NCI-H1694 treated with DMSO at 0.1 percent for 48 hours (cell line): ENCODE measurements at regions not wholly inside any gene's neighbourhood (a gene's known extent, or its start where the extent isn't known, plus 50 kb on each side); places are given as distances from the start of the nearest gene placed in this dataset.

ENCODE experiments used
- DNase-seq: peaks from one replicate; lab custom pipeline; 2025; lab: John Stamatoyannopoulos, UW

DNA sequence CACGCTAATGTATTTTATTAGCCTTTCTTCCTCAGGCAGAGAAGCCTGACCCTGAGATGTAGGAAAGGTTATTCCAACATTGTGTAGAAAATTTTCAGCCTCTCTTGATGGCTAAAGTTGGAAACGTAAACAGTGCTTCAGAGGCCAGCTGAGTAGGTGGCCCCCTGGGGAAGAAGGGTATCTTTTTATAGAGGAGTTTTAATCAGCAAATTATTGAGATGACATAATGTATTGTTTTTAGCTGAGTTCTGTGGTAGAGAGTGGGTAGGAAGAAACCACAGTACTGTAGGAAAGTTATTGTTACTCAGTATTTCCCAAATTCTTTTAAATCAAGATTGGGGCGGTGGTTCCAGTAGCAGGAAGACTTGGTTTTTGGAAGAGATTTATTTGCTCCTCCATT lies 268.8 kb downstream of the DLEU7 start:
- no peak for DNase-seq

DNA sequence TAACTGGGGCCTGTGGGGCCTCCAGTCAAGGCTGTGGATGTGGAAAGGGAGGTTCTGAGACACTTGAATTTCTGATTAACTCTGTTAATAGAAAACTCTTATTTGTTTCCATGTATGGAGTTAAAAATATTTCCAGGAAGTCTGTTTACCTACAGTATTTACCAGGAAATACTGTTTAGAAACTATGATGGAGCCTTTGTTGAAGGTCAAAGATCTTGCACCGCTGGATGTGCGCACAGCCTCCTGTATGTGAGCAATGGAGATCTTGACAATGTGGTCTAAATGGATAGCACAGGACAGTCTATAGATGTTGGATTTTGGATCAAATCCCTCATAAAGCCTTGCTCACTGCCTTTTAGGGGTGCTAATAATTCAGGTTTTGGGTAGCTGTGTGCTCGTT lies 268.4 kb downstream of the DLEU7 start:
- no peak for DNase-seq

DNA sequence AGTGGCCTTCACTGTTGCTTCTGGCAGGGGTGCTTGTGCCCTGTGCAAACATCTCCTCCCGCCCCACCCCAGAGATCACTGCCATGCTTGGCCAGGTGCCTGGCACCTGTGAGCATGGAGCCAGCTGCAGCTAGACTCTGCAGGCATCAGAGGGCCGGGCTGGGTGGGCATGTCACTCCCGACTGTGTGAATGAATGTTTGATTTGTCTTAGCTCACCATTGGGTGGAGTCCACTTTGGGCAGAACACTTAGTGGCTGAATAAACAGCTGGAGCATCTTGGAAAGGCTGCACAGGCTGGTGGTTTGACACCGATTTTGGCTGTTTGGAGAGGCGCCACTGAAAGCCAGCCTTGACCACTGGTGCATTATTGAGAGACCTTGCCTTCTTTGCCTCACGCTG lies 267.3 kb downstream of the DLEU7 start:
- no peak for DNase-seq

- DNase-seq: no peak
These were observed 265.7 kb downstream of the DLEU7 start for GRCh38 chr13:50577806-50578205.

DNA sequence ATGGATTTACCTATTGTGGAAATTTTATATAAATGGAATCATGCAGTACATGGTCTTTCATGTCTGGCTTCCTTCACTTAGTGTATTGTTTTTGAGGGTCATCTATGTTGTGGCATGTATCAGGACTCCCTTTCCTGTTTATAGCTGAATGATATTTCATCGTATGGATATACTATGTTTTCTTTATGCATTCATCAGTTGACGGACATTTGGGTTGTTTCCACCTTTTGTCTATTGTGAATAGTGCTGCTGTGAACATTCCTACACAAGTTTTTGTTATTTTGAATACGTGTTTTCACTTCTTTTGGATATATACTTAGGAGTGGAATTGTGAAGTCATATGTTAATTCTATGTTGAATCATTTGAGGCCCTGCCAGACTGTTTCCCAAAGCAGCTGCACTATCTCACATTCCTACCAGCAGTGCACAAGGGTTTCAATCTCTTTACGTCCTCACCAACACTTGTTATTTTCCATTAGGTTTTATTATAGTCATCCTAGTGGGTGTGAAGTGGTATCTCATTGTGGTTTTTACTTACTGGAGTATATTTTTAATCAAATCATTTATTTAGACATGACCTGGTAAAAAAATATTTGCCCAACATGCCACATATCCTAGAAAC lies 262.7 kb downstream of the DLEU7 start:
- DNase-seq: no peak

DNA sequence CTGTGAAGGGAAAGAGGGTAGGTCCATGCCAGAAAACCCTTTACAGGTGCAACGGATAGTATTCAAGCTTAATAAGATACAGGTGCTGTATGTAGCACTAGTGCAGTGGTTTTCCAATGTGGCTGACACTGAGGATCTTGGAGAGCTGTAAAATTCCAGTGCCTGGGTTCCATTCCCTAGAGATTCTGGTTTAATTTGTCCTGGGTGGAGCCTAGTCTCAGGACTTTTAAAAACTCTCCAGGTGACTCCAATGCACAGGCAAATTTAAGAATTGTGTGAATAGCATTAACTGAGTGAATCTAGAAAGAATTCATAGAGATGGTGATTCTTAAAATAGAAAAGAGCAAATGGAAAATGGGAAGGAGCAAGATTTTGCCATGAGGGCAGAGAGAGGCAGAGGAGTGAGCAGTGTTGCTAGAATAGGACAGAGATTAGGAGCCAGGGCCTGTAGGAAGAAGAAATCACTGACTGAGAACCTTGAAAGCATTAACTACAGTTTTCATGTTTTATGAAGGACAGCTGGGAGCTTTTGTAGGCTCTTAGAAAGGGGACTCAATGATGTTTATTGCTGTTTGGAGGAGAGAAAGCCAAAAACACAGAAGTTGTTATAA lies 261.8 kb downstream of the DLEU7 start:
- no peak for DNase-seq

- DNase-seq: no peak
These were observed 258.5 kb downstream of the DLEU7 start for GRCh38 chr13:50584856-50585580.

DNA sequence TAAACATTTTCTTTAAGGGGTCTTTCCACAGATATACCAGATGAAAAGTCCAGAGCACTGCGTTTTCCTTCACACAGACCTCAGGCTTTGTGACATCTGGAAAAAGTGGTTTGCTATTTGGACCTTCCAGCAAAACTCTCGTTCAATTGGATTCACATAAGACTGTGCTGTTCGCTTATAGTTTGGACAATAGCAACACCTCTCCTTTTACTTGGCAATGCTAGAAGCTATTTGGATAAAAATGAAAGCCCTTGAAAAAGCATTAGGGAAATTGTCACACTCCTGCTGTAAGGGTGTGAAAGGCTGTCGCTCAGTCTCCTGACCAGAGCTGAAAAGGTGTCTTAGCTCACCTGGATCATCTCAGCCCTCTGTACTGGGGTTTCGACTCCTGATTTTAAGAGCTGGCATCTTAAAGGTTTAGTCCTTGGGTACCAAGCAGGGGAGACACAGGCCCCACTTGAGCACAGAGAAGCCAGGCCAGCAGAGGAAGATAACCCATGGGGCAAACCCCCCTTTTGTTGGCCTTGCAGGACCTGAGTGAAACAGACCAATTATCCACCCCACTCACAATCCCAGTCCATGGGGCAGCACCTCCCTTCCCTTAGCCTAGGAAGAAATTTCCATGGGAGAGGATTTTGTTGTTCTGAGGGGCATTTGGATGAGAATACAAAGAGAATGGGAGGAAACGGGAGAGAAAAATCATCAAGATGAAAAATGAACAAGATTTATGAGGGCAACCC lies 257.6 kb downstream of the DLEU7 start:
- DNase-seq: no peak

DNA sequence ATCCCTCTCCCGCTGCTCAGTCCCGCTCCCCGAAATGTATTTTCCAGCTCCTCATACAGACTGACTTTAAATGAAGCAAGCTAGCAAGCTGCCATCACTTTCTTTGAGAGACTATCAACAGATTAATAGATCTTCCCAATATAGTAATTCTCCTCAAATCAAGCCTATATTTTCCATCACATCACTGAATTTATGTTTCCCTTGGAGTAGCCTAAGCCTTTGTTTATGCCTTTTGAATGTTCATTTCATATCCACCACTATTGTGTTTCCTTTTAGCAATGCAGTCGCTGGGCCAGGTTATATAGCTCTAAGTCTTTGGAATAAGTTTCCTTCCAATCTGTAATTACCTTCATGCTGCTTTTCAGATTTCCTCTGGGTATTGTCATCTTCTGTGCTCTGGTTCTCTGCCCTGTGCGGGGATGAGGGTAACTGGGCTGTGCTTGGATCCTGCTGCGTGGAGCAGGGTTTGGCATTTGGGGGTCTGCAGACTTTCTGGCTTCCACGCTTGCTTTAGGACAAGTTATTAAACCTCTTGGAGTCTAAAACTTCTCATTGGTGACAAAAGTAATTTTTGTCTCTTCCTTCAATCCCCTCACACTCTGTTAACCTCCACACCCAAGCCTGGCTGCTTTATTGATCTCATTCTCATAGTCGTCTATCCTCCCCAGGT lies 256.9 kb downstream of the DLEU7 start:
- no peak for DNase-seq

GRCh38 chr13:50587115-50587514 lies 256.4 kb downstream of the DLEU7 start:
- no peak for DNase-seq

DNA sequence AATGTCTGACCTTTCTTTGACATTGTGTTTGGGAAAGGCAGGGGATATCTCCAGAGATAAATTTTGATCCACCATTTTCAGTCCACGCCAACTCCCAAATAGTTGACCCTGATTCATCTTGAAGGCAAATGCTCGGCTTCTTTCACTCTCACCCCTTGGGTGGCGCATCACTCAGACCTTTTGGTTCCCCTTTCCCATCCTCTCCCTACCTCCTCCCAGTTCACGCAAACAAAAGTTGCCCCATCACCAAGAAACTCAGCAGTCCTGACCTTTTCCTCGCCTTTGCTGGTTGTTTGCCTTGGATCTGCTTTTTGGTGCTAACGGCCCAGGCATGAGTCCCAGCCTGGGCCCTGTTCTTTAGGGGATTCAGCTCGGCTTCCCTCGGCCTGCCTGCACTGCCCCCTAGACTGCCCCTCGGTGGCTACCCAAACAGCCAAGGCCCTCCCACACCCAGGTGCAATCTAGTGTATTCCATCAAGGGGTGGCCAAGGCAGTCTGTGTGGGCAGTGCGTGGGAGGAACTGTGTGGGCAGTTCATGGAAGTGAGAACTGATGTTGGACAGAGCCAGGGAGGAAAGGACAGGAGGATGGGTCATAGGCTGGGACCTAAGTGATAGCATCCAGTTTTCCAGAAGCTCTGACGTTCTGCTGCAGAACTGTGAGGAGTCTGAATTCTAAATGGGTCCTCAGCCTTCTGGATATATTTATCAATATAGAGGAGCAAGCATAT lies 255.7 kb downstream of the DLEU7 start:
- no peak for DNase-seq

- DNase-seq: no peak
These were observed 254.9 kb downstream of the DLEU7 start for GRCh38 chr13:50588491-50589130.

- DNase-seq: no peak
These were observed 254.4 kb downstream of the DLEU7 start for GRCh38 chr13:50589139-50589538.

GRCh38 chr13:50589651-50590054 lies 253.8 kb downstream of the DLEU7 start:
- no peak for DNase-seq

- DNase-seq: no peak
These were observed 250.9 kb downstream of the DLEU7 start for GRCh38 chr13:50592412-50593155.

GRCh38 chr13:50593207-50593606 lies 250.3 kb downstream of the DLEU7 start:
- DNase-seq: no peak

GRCh38 chr13:50594276-50595051 lies 249.0 kb downstream of the DLEU7 start:
- no peak for DNase-seq

GRCh38 chr13:50595196-50595595 lies 248.3 kb downstream of the DLEU7 start:
- DNase-seq: no peak

DNA sequence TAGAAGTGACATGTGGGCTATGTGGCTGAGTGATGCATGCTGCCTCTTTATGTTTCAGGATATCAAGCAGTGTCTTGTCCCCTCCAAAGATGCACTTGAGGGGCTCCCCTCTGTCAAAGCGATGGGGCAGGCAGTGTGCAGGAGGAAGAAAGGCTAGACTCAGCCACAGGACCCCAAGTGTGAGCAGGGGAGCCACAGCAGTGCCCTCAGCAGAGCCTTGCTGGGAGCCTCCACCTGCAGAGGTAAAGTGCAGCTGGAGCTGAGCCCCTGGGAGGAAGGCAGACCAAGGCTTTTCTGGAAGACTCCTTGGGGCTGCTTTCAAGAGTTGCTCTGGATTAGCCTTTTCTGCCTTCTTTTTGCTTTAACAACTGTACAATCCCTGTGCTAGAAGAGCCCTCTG lies 247.3 kb downstream of the DLEU7 start:
- DNase-seq: no peak
